Astrocyte (in vitro differentiated cells and primary cell): ENCODE measurements at regions not wholly inside any gene's neighbourhood (a gene's known extent, or its start where the extent isn't known, plus 50 kb on each side); places are given as distances from the start of the nearest gene placed in this dataset.

Source experiments
- DNase-seq: peaks from one replicate; pipeline ENCODE4 v3.0.0-alpha.2; 2010; ENCODE audit warnings: low read depth
- FAIRE-seq: peaks from 2 replicates; lab custom pipeline; 2011; peaks lifted over from hg19 to GRCh38; lab: Jason Lieb, UNC
- H2AFZ ChIP-seq: 2 replicates; pipeline ENCODE4 v1.6.0; 2012; ENCODE audit warnings: low read depth, low read length, inconsistent platforms
- H3K27ac ChIP-seq: 2 replicates; pipeline ENCODE4 v1.5.1; 2011; ENCODE audit warnings: low read depth, low read length, inconsistent platforms
- H3K27me3 ChIP-seq: 2 replicates; pipeline ENCODE4 v1.6.0; 2011; ENCODE audit warnings: low read length, inconsistent platforms; ENCODE audit not compliant: insufficient read depth
- H3K36me3 ChIP-seq: 2 replicates; pipeline ENCODE4 v1.5.1; 2011; ENCODE audit warnings: low read length, inconsistent platforms; ENCODE audit not compliant: insufficient read depth
- H3K4me1 ChIP-seq: 2 replicates; pipeline ENCODE4 v1.5.1; 2011; ENCODE audit warnings: low read length, inconsistent platforms; ENCODE audit not compliant: insufficient read depth
- H3K4me2 ChIP-seq: 2 replicates; pipeline ENCODE4 v1.6.0; 2012; ENCODE audit warnings: low read length, inconsistent platforms
- H3K4me3 ChIP-seq: 2 replicates; pipeline ENCODE4 v1.5.1; 2011; ENCODE audit warnings: low read depth, mild to moderate bottlenecking, low read length, inconsistent platforms; ENCODE audit not compliant: insufficient read depth
- H3K79me2 ChIP-seq: 2 replicates; pipeline ENCODE4 v1.6.0; 2012; ENCODE audit warnings: mild to moderate bottlenecking, low read length, inconsistent platforms; ENCODE audit not compliant: insufficient read depth
- H3K9ac ChIP-seq: 2 replicates; pipeline ENCODE4 v1.6.0; 2012; ENCODE audit warnings: mild to moderate bottlenecking, low read length, inconsistent platforms
- H3K9me3 ChIP-seq: 2 replicates; pipeline ENCODE4 v1.5.1; 2012; ENCODE audit warnings: low read depth, mild to moderate bottlenecking, low read length, inconsistent platforms; ENCODE audit not compliant: insufficient read depth
- H4K20me1 ChIP-seq: 2 replicates; pipeline ENCODE4 v1.6.0; 2012; ENCODE audit warnings: low read length, inconsistent platforms; ENCODE audit not compliant: insufficient read depth
- H3K27ac Mint-ChIP-seq: one replicate; pipeline ENCODE4 v1.8.0; 2021; ENCODE audit warnings: mild to moderate bottlenecking, mixed read lengths; ENCODE audit not compliant: unreplicated experiment
- H3K27me3 Mint-ChIP-seq: one replicate; pipeline ENCODE4 v1.8.0; 2021; ENCODE audit warnings: low read depth, mixed read lengths; ENCODE audit not compliant: unreplicated experiment
- H3K36me3 Mint-ChIP-seq: one replicate; pipeline ENCODE4 v1.8.0; 2021; ENCODE audit warnings: low read depth, mixed read lengths; ENCODE audit not compliant: unreplicated experiment
- H3K4me1 Mint-ChIP-seq: one replicate; pipeline ENCODE4 v1.8.0; 2021; ENCODE audit warnings: low read depth, mixed read lengths; ENCODE audit not compliant: unreplicated experiment
- H3K4me3 Mint-ChIP-seq: one replicate; pipeline ENCODE4 v1.8.0; 2021; ENCODE audit warnings: mild to moderate bottlenecking, moderate library complexity, mixed read lengths; ENCODE audit not compliant: unreplicated experiment
- H3K9me3 Mint-ChIP-seq: one replicate; pipeline ENCODE4 v1.8.0; 2021; ENCODE audit warnings: mild to moderate bottlenecking, mixed read lengths; ENCODE audit not compliant: unreplicated experiment
- CTCF ChIP-seq: IDR thresholded peaks from 2 replicates; pipeline ENCODE4 v1.5.1; 2011; ENCODE audit warnings: low read depth, mild to moderate bottlenecking, inconsistent platforms, low read length, moderate library complexity; ENCODE audit not compliant: insufficient read depth
- EZH2 ChIP-seq: IDR thresholded peaks from 2 replicates; pipeline ENCODE4 v1.6.1; 2012; ENCODE audit warnings: mild to moderate bottlenecking, low read length, inconsistent platforms; ENCODE audit not compliant: insufficient read depth

GRCh38 chr21:36603221-36603620 lies 95.7 kb upstream of the SIM2 start:
- no peak overlapping the region for H3K27ac Mint-ChIP-seq
- no peak for FAIRE-seq
- no peaks in the 10 kb centered on the region for H3K4me1 Mint-ChIP-seq
- TF ChIP-seq EZH2 (no peak), CTCF (no peak)
- peaks cover 5% of the 10 kb centered on the region for H3K9me3 Mint-ChIP-seq
- Histone ChIP-seq H3K9me3 (no peaks in the 10 kb centered on the region), H3K27me3 (peaks cover 2% of the 10 kb centered on the region), H2AFZ (no peak overlapping the region), H4K20me1 (no peaks in the 10 kb centered on the region), H3K9ac (no peak overlapping the region), H3K4me3 (no peak overlapping the region), H3K4me2 (no peak overlapping the region), H3K27ac (no peak overlapping the region), H3K36me3 (no peaks in the 10 kb centered on the region), H3K79me2 (no peaks in the 10 kb centered on the region), H3K4me1 (no peaks in the 10 kb centered on the region)
- H3K4me3 Mint-ChIP-seq, result no peak overlapping the region
- H3K27me3 Mint-ChIP-seq, result peaks cover 38% of the 10 kb centered on the region
- DNase-seq, result no peak
- peaks cover 2% of the 10 kb centered on the region for H3K36me3 Mint-ChIP-seq

- Histone ChIP-seq H3K9ac (no peak overlapping the region), H3K9me3 (no peaks in the 10 kb centered on the region), H3K4me2 (no peak overlapping the region), H2AFZ (no peak overlapping the region), H3K27me3 (peaks cover 4% of the 10 kb centered on the region), H3K36me3 (no peaks in the 10 kb centered on the region), H3K27ac (no peak overlapping the region), H3K79me2 (no peaks in the 10 kb centered on the region), H3K4me1 (no peaks in the 10 kb centered on the region), H3K4me3 (no peak overlapping the region), H4K20me1 (no peaks in the 10 kb centered on the region)
- H3K4me1 Mint-ChIP-seq, result no peaks in the 10 kb centered on the region
- FAIRE-seq (no peak), DNase-seq (no peak)
- peaks cover 2% of the 10 kb centered on the region for H3K36me3 Mint-ChIP-seq
- peaks cover 2% of the 10 kb centered on the region for H3K9me3 Mint-ChIP-seq
- H3K27ac Mint-ChIP-seq, result no peak overlapping the region
- H3K4me3 Mint-ChIP-seq, result no peak overlapping the region
- no peak for TF ChIP-seq CTCF
- no peak for TF ChIP-seq EZH2
- peaks cover 31% of the 10 kb centered on the region for H3K27me3 Mint-ChIP-seq
Measured at GRCh38 chr21:36605426-36605825, 93.5 kb upstream of the SIM2 start.

- FAIRE-seq, result no peak
- no peak overlapping the region for H2AFZ ChIP-seq
- H3K27me3 Mint-ChIP-seq, result peaks cover 28% of the 10 kb centered on the region
Measured at GRCh38 chr21:36606287-36606982, 92.5 kb upstream of the SIM2 start.

More at GRCh38 chr21:36606287-36606982, 92.5 kb upstream of the SIM2 start:
- H3K4me2 ChIP-seq, result no peak overlapping the region
- no peak for DNase-seq
- H3K4me1 Mint-ChIP-seq, result no peaks in the 10 kb centered on the region
- no peak overlapping the region for H3K4me3 Mint-ChIP-seq
- H3K9ac ChIP-seq, result no peak overlapping the region
- TF ChIP-seq CTCF, result no peak
- no peak for TF ChIP-seq EZH2
- no peaks in the 10 kb centered on the region for H3K9me3 ChIP-seq
- no peak overlapping the region for H3K4me3 ChIP-seq
- H3K27me3 ChIP-seq, result peaks cover 7% of the 10 kb centered on the region
- no peak overlapping the region for H3K27ac Mint-ChIP-seq
- H3K4me1 ChIP-seq, result no peaks in the 10 kb centered on the region
- no peaks in the 10 kb centered on the region for H3K79me2 ChIP-seq
- H3K9me3 Mint-ChIP-seq, result peaks cover 2% of the 10 kb centered on the region
- no peaks in the 10 kb centered on the region for H4K20me1 ChIP-seq
- no peaks in the 10 kb centered on the region for H3K36me3 ChIP-seq
- H3K36me3 Mint-ChIP-seq, result peaks cover 2% of the 10 kb centered on the region
- H3K27ac ChIP-seq, result no peak overlapping the region
